GM12874 (cell line): ENCODE measurements at regions not wholly inside any gene's neighbourhood (a gene's known extent, or its start where the extent isn't known, plus 50 kb on each side); places are given as distances from the start of the nearest gene placed in this dataset.

Source experiments
- TF ChIP-seq, protein P1 (sequence below): IDR thresholded peaks from 2 replicates; pipeline ENCODE4 v1.5.1; 2011; ENCODE audit warnings: low read depth, mild to moderate bottlenecking, control low read depth, low read length, moderate library complexity; ENCODE audit not compliant: insufficient read depth

DNA sequence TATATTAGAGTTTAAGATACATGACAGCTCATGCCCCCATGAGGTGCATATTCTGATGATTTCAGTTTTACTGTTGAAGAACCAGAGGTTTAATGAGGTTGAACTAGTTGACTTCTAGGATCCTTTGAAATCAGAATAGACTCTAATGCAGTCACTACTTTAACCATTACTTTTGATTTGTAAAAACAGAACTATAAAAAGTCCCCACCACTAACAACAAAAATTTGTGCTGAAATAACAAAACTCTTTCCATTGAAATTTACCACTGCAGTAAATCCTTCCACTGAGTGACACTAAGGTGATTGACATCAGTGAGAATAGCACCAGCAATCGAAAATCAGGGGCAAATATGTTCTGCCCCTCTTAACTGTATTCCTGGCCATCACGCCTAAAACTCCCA lies 214.1 kb downstream of the SHQ1 start:
- TF ChIP-seq, protein P1, sequence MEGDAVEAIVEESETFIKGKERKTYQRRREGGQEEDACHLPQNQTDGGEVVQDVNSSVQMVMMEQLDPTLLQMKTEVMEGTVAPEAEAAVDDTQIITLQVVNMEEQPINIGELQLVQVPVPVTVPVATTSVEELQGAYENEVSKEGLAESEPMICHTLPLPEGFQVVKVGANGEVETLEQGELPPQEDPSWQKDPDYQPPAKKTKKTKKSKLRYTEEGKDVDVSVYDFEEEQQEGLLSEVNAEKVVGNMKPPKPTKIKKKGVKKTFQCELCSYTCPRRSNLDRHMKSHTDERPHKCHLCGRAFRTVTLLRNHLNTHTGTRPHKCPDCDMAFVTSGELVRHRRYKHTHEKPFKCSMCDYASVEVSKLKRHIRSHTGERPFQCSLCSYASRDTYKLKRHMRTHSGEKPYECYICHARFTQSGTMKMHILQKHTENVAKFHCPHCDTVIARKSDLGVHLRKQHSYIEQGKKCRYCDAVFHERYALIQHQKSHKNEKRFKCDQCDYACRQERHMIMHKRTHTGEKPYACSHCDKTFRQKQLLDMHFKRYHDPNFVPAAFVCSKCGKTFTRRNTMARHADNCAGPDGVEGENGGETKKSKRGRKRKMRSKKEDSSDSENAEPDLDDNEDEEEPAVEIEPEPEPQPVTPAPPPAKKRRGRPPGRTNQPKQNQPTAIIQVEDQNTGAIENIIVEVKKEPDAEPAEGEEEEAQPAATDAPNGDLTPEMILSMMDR, result no peak

DNA sequence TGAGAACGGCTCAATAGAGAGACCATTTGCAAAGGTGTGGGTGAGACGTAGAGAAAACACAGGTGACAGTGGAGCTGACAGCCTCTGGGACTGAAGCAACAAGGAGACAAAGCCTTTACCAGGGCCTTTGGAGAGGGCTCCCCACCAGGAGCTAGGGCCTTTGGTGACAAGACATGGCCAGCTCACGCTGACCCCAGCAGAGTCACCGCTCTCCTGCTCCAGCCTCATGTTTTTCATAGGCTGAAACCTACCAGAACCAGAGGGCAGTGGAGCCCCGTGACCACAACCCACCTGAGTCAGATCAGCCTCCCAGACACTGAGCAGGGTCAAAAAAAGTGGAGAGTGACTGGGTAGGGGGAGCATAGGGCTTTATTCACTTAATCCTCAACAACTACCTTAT lies 214.7 kb downstream of the SHQ1 start:
- TF ChIP-seq, protein P1, result no peak

- TF ChIP-seq, protein P1, result no peak
Measured at GRCh38 chr3:72633121-72633520, 215.1 kb downstream of the SHQ1 start.

DNA sequence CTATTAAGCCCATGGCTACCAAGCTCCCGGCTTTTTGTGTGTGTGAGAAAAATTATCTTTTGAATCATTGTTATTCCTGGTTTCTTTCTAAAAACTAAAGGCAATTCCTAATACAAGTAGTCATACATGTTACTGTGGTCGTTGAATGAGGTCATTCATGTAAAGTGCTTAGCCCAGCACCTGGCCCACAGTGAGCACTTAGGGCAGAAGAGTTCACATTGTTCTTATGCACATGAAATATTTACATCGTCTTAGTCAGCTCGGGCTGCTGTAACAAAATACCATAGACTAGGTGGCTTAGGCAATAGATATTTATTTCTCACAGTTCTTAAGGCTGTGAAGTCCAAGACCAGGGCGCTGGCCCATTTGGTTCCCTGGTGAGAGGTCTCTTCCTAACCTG lies 216.1 kb downstream of the SHQ1 start:
- TF ChIP-seq, protein P1, result no peak

- TF ChIP-seq, protein P1, result no peak
Measured at GRCh38 chr3:72630969-72631344, 217.3 kb downstream of the SHQ1 start.

DNA sequence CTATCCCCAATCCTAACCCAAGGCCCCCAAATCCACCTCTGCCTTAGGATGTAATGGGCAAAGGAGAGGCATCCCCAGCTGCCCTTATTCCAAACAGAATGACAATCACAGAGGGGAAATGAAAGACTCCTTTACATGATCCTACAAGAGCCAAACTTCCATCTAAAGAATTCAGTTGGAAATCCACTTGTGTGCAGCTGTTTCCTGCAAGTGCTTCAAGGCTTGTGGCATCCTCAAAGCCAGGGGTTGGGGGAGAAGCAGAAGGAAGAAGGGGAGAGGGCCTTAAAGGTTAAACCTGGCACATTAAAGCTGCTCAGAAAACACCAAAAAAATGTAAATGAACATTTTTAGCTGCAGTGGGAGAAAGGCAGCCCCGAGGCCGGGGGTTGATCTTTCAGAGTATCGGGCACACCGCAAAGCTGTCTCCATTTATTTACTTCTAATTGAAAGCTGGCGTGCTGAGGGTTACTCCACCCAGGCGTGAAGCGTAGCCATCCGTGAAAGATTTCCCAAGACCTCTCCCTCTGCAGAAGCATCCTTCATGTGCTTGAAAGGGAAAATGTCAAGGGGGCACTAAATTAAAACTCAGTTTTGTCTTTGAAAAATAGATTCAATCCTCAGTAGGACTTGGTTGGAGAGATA lies 217.8 kb downstream of the SHQ1 start:
- TF ChIP-seq, protein P1, result no peak

- TF ChIP-seq, protein P1, result no peak
Measured at GRCh38 chr3:72629191-72629631, 219.0 kb downstream of the SHQ1 start.

DNA sequence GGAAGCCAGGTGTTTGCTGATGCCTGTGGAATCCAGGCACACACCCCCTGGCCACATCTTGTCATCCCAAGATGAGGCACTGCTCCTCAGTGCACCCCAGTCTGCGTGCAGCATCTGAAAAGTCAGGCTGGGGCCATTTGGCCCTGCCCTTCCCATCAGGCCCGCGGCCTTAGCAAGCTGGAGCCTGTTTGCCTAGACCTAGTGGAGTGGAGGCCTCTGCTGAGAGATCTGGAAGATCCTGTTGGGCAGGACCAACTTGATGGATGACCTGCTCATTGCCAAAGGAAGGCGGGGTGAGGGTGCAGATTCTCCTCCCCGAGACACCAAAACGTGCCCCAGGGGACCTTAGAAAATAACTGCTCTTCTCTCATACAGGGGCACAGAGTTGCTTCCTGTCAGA lies 220.2 kb downstream of the SHQ1 start:
- TF ChIP-seq, protein P1, result no peak
